ENCODE measurements at regions not wholly inside any gene's neighbourhood (a gene's known extent, or its start where the extent isn't known, plus 50 kb on each side); places are given as distances from the start of the nearest gene placed in this dataset.

GRCh38 chr10:129187331-129187730 is 279.7 kb upstream of the MGMT start:
- no peaks in the 10 kb centered on the region for H3K36me3 ChIP-seq (replicated peaks; ENCODE audit: low read depth, low read length)
- H2AFZ ChIP-seq (ENCODE audit: low read depth, low read length), result no peak overlapping the region
- H3K4me2 ChIP-seq (ENCODE audit: low read length), result no peak overlapping the region
- no peak overlapping the region for H3K9ac ChIP-seq (ENCODE audit: low read length)
- H3K79me2 ChIP-seq (ENCODE audit: low read length), result no peaks in the 10 kb centered on the region
- H3K27me3 ChIP-seq (ENCODE audit: low read depth, low read length), result no peaks in the 10 kb centered on the region
- TF ChIP-seq EZH2phosphoT487 (IDR thresholded peaks at IDR 0.05; ENCODE audit: low read depth) (no peak), CTCF (IDR thresholded peaks at IDR 0.05; ENCODE audit: low read depth, low read length) (no peak)
- no peaks in the 10 kb centered on the region for H4K20me1 ChIP-seq (ENCODE audit: insufficient read depth, low read length)
- no peak overlapping the region for H3K27ac ChIP-seq (ENCODE audit: low read length)
- H3K4me3 ChIP-seq (ENCODE audit: low read length), result no peak overlapping the region
- no peaks in the 10 kb centered on the region for H3K9me3 ChIP-seq (ENCODE audit: insufficient read depth, low read length)
- no peaks in the 10 kb centered on the region for H3K4me1 ChIP-seq (ENCODE audit: low read length)

GRCh38 chr10:129191797-129192196 is 275.2 kb upstream of the MGMT start:
- Histone ChIP-seq H3K9me3 (ENCODE audit: insufficient read depth, low read length) (no peaks in the 10 kb centered on the region), H3K4me3 (ENCODE audit: low read length) (no peak overlapping the region), H3K9ac (ENCODE audit: low read length) (no peak overlapping the region), H3K27me3 (ENCODE audit: low read depth, low read length) (no peaks in the 10 kb centered on the region), H3K4me1 (ENCODE audit: low read length) (no peaks in the 10 kb centered on the region), H3K79me2 (ENCODE audit: low read length) (no peaks in the 10 kb centered on the region), H3K27ac (ENCODE audit: low read length) (no peak overlapping the region), H2AFZ (ENCODE audit: low read depth, low read length) (no peak overlapping the region), H3K36me3 (replicated peaks; ENCODE audit: low read depth, low read length) (no peaks in the 10 kb centered on the region), H3K4me2 (ENCODE audit: low read length) (no peak overlapping the region), H4K20me1 (ENCODE audit: insufficient read depth, low read length) (no peaks in the 10 kb centered on the region)
- TF ChIP-seq EZH2phosphoT487 (IDR thresholded peaks at IDR 0.05; ENCODE audit: low read depth) (no peak), CTCF (IDR thresholded peaks at IDR 0.05; ENCODE audit: low read depth, low read length) (no peak)

GRCh38 chr10:129192344-129193128 is 274.5 kb upstream of the MGMT start:
- H3K4me3 ChIP-seq (ENCODE audit: low read length), result no peak overlapping the region
- no peaks in the 10 kb centered on the region for H3K36me3 ChIP-seq (replicated peaks; ENCODE audit: low read depth, low read length)
- no peak for TF ChIP-seq EZH2phosphoT487 (IDR thresholded peaks at IDR 0.05; ENCODE audit: low read depth)
- TF ChIP-seq CTCF (IDR thresholded peaks at IDR 0.05; ENCODE audit: low read depth, low read length), result no peak
- no peaks in the 10 kb centered on the region for H4K20me1 ChIP-seq (ENCODE audit: insufficient read depth, low read length)
- no peaks in the 10 kb centered on the region for H3K27me3 ChIP-seq (ENCODE audit: low read depth, low read length)
- no peak overlapping the region for H2AFZ ChIP-seq (ENCODE audit: low read depth, low read length)
- H3K9me3 ChIP-seq (ENCODE audit: insufficient read depth, low read length), result no peaks in the 10 kb centered on the region
- H3K4me2 ChIP-seq (ENCODE audit: low read length), result no peak overlapping the region
- H3K9ac ChIP-seq (ENCODE audit: low read length), result no peak overlapping the region
- H3K4me1 ChIP-seq (ENCODE audit: low read length), result no peaks in the 10 kb centered on the region
- no peak overlapping the region for H3K27ac ChIP-seq (ENCODE audit: low read length)
- H3K79me2 ChIP-seq (ENCODE audit: low read length), result no peaks in the 10 kb centered on the region

DNA sequence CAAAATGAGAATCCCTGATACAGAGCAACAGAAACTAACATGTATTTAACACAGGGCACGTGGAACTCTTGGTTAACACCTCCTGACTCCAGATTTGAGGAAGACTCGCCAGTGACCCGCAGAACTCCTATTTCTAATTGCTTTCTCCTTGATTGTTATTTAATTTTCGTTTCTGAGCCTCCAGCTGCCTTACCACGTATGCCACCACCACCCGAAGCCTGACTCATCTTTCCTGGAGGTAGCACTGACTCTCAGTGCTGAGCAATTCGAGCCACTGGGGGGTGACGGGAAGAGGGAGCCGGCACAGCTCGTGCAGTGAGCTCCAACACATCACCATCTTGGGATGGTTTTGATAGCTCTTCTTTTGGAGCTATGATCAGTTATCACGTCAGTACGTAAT is 273.9 kb upstream of the MGMT start:
- Histone ChIP-seq H4K20me1 (ENCODE audit: insufficient read depth, low read length) (no peaks in the 10 kb centered on the region), H3K27ac (ENCODE audit: low read length) (no peak overlapping the region), H3K27me3 (ENCODE audit: low read depth, low read length) (no peaks in the 10 kb centered on the region), H3K36me3 (replicated peaks; ENCODE audit: low read depth, low read length) (no peaks in the 10 kb centered on the region), H3K79me2 (ENCODE audit: low read length) (no peaks in the 10 kb centered on the region), H3K4me1 (ENCODE audit: low read length) (no peaks in the 10 kb centered on the region), H3K9ac (ENCODE audit: low read length) (no peak overlapping the region), H3K4me2 (ENCODE audit: low read length) (no peak overlapping the region), H3K9me3 (ENCODE audit: insufficient read depth, low read length) (no peaks in the 10 kb centered on the region), H3K4me3 (ENCODE audit: low read length) (no peak overlapping the region), H2AFZ (ENCODE audit: low read depth, low read length) (no peak overlapping the region)
- no peak for TF ChIP-seq EZH2phosphoT487 (IDR thresholded peaks at IDR 0.05; ENCODE audit: low read depth)

Measured in OCI-LY3 (cell line).